Common myeloid progenitor, CD34-positive (primary cell): ENCODE measurements at regions not wholly inside any gene's neighbourhood (a gene's known extent, or its start where the extent isn't known, plus 50 kb on each side); places are given as distances from the start of the nearest gene placed in this dataset.
A peak's percentile ranks its signal among the peaks of the same experiment; 100 is the strongest.

Source experiments
- CTCF ChIA-PET: fragments of 350-600 bp; sonication (Branson Sonifier 250); formaldehyde crosslinking; loops from one replicate; lab custom pipeline; 2021; ENCODE audit warnings: antibody characterized with exemption; lab: Charles Lee
- POLR2A ChIA-PET: fragments of 350-600 bp; sonication (Branson Sonifier 250); formaldehyde crosslinking; loops from one replicate; lab custom pipeline; 2021; ENCODE audit warnings: antibody characterized with exemption; lab: Charles Lee
- DNase-seq, 3 donors: peaks; one replicate each; pipeline versions ENCODE4 v3.0.0 to v3.0.0-alpha.2; 2013
- H3K27ac ChIP-seq, 2 experiments: 1 replicate in 1 of 2; 2 replicates in 1 of 2; pipeline ENCODE4 v1.7.0; 2013; ENCODE audit warnings: inconsistent platforms in 2 of 2, low read length in 2 of 2, mild to moderate bottlenecking in 2 of 2, low read depth in 1 of 2, moderate library complexity in 1 of 2; ENCODE audit not compliant: severe bottlenecking in 2 of 2, insufficient read depth in 1 of 2, poor library complexity in 1 of 2
- H3K27me3 ChIP-seq, 5 experiments: replicated peaks in 2 of 5; 1 replicate in 3 of 5; 2 replicates in 2 of 5; pipeline versions ENCODE4 v1.6.1 to v1.7.0; 2013; ENCODE audit warnings: low read length in 4 of 5, mild to moderate bottlenecking in 2 of 5, moderate library complexity in 2 of 5, inconsistent platforms in 1 of 5; ENCODE audit not compliant: insufficient read depth in 5 of 5, control insufficient read depth in 4 of 5
- H3K36me3 ChIP-seq, 4 experiments: 1 replicate in 2 of 4; 2 replicates in 2 of 4; pipeline versions ENCODE4 v1.6.1 to v1.7.0; 2013; ENCODE audit warnings: low read length in 3 of 4, control low read depth in 1 of 4, mild to moderate bottlenecking in 1 of 4; ENCODE audit not compliant: control insufficient read depth in 4 of 4, insufficient read depth in 4 of 4
- H3K4me1 ChIP-seq, 4 experiments: 1 replicate in 3 of 4; 2 replicates in 1 of 4; pipeline versions ENCODE4 v1.6.1 to v1.7.1; 2013; ENCODE audit warnings: low read length in 3 of 4, mild to moderate bottlenecking in 3 of 4, control low read depth in 1 of 4, inconsistent platforms in 1 of 4, moderate library complexity in 1 of 4; ENCODE audit not compliant: control insufficient read depth in 4 of 4, insufficient read depth in 4 of 4; ENCODE audit errors: control extremely low read depth in 1 of 4
- H3K4me3 ChIP-seq, 7 experiments: 1 replicate in 4 of 7; 2 replicates in 3 of 7; pipeline versions ENCODE4 v1.5.1 to v1.7.0; 2013; ENCODE audit warnings: mild to moderate bottlenecking in 7 of 7, low read length in 6 of 7, moderate library complexity in 6 of 7, inconsistent platforms in 2 of 7, low read depth in 2 of 7, control low read depth in 1 of 7; ENCODE audit not compliant: insufficient read depth in 4 of 7, control insufficient read depth in 1 of 7; ENCODE audit errors: extremely low read depth in 1 of 7
- H3K9me3 ChIP-seq, 5 experiments: 1 replicate in 4 of 5; 2 replicates in 1 of 5; pipeline versions ENCODE4 v1.6.1 to v1.7.1; 2013; ENCODE audit warnings: low read length in 4 of 5, mild to moderate bottlenecking in 2 of 5, inconsistent platforms in 1 of 5, low read depth in 1 of 5, moderate library complexity in 1 of 5; ENCODE audit not compliant: control insufficient read depth in 4 of 5, insufficient read depth in 2 of 5; ENCODE audit errors: control extremely low read depth in 1 of 5
- WGBS: methylation state at CpG from one replicate; pipeline ENCODE4 v1.1.5; 2013; ENCODE audit not compliant: insufficient coverage; 5-methylcytosine and 5-hydroxymethylcytosine counted together

GRCh38 chr4:24476282-24476681 is 108.1 kb downstream of the DHX15 start:
- WGBS, result 0% methylated on average over 1 of the region's 4 CpGs
- H3K9me3 ChIP-seq, result no peaks in the 10 kb centered on the region
- ChIA-PET POLR2A (no interaction called here), CTCF (interaction anchor here (1.2 to 4.5 kb wide), 3 partner anchors 12 to 304 kb away, joined by 3 to 29 read pairs (median 3); no protein-coding TSS in a partner anchor)
- H3K27ac ChIP-seq, result no peak overlapping the region
- no peaks in the 10 kb centered on the region for H3K36me3 ChIP-seq
- DNase-seq, result peak; percentile 25 to 55 (median 53)
- peaks cover 4 to 24% (median 20%) of the 10 kb centered on the region in 4 experiments for H3K4me1 ChIP-seq
- H3K27me3 ChIP-seq, result peaks cover 9 to 55% (median 21%) of the 10 kb centered on the region in 5 experiments
- H3K4me3 ChIP-seq, result no peak overlapping the region

DNA sequence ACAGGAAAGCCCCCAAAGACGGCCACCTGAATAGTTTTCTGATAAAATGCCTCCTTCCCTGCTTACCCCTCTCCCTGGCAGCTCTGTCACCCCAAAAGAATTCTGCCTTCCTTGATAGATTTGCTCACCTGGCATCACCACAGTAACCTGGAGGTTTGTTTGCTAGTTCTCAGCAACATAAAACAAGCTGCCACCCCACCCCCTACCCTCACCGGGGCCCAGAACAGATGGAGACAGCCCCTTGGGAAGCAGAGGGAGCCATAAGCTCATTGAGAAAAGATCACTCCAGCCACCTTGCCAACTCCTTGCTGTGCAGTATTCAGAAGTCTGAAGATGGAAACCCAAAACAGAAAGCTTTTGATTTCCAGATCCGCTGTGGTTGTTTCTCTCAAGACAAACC is 108.6 kb downstream of the DHX15 start:
- Histone ChIP-seq H3K27me3 (peaks cover 9 to 61% (median 21%) of the 10 kb centered on the region in 5 experiments), H3K27ac (no peak overlapping the region), H3K4me3 (no peak overlapping the region), H3K9me3 (no peaks in the 10 kb centered on the region), H3K4me1 (peaks cover 4 to 28% (median 25%) of the 10 kb centered on the region in 4 experiments), H3K36me3 (no peaks in the 10 kb centered on the region)
- ChIA-PET POLR2A (no interaction called here), CTCF (interaction anchor here (1.1 to 4.5 kb wide), 5 partner anchors 13 to 304 kb away, joined by 3 to 29 read pairs (median 3); no protein-coding TSS in a partner anchor)
- WGBS, result 93% methylated on average over 3 of the region's 3 CpGs
- no peak for DNase-seq

GRCh38 chr4:24473309-24473721 is 111.0 kb downstream of the DHX15 start:
- CTCF ChIA-PET, result interaction anchor here (0.6 to 1.7 kb wide), 4 partner anchors 9 to 672 kb away, joined by 3 to 4 read pairs (median 3); no protein-coding TSS in a partner anchor
- 0% methylated on average over 9 of the region's 13 CpGs for WGBS
- peak; percentile 46 to 82 (median 71) for DNase-seq
- Histone ChIP-seq H3K4me3 (peak overlapping the region; percentile 48 to 78 (median 60)), H3K27ac (no peak overlapping the region), H3K9me3 (no peaks in the 10 kb centered on the region), H3K36me3 (no peaks in the 10 kb centered on the region), H3K27me3 (peaks cover 17 to 83% (median 36%) of the 10 kb centered on the region in 5 experiments), H3K4me1 (peaks cover 4 to 40% (median 37%) of the 10 kb centered on the region in 4 experiments)
- POLR2A ChIA-PET, result interaction anchor here (0.7 kb wide), 1 partner anchor 610 kb away, joined by 4 read pairs; no protein-coding TSS in a partner anchor

DNA sequence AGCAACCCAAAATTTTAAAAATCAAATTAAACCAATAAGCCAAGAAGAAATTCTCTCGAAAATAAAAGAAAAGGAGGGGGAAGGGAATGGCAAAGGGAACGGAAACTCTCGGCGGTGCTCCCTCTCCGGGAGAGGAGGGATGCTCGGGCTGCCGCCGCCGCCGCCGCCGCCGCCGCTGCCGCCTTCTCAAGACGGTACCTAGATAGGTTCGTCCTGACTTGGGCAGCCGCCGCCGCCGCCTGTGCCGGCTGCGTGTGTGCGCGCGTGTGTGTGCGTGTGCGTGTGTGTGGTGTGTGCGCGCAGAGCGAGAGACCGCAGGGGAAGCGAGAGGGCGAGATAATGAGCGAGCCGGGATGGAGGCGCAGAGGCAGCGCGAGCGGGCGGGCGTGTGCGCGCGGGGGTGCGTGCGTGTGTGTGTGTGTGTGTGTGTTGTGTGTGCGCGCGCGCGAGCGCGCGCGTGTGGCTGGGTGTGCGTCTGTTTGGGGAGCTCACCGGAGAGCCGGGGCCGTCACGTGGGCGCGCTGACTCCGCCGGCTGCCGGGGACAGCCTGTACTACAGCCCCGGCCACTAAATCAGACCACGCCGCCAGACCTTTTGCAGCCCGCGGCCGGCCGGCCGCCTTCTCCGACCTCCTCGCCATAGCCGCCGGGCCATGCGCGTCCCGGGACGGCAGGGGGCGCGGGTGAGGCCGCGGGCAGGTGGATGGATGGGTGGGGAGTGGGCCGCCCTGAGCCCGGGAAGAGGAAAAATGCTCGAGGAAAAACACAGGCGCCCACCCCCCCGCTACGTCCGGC is 111.6 kb downstream of the DHX15 start:
- WGBS, result 0% methylated on average over 37 of the region's 93 CpGs
- POLR2A ChIA-PET, result interaction anchor here (0.6 kb wide), 1 partner anchor 328 kb away, joined by 3 read pairs; no protein-coding TSS in a partner anchor
- DNase-seq, result peak; percentile 88 to 94 (median 91)
- no peaks in the 10 kb centered on the region for H3K9me3 ChIP-seq
- H3K36me3 ChIP-seq, result no peaks in the 10 kb centered on the region
- H3K27ac ChIP-seq, result no peak overlapping the region
- CTCF ChIA-PET, result interaction anchor here (1.0 to 1.7 kb wide), 3 partner anchors 15 to 672 kb away, joined by 3 to 4 read pairs (median 3); no protein-coding TSS in a partner anchor
- H3K27me3 ChIP-seq, result peaks cover 17 to 83% (median 38%) of the 10 kb centered on the region in 5 experiments
- H3K4me1 ChIP-seq, result peaks cover 4 to 40% (median 37%) of the 10 kb centered on the region in 4 experiments
- H3K4me3 ChIP-seq, result peak overlapping the region; percentile 48 to 78 (median 60)

GRCh38 chr4:24472161-24472510 is 112.2 kb downstream of the DHX15 start:
- ChIA-PET CTCF (interaction anchor here (1.6 to 1.7 kb wide), 2 partner anchors 16 to 43 kb away, joined by 4 to 5 read pairs; no protein-coding TSS in a partner anchor), POLR2A (interaction anchor here (0.6 kb wide), 1 partner anchor 328 kb away, joined by 3 read pairs; no protein-coding TSS in a partner anchor)
- Histone ChIP-seq H3K9me3 (no peaks in the 10 kb centered on the region), H3K36me3 (no peaks in the 10 kb centered on the region), H3K4me1 (peaks cover 4 to 40% (median 37%) of the 10 kb centered on the region in 4 experiments), H3K27me3 (peaks cover 17 to 84% (median 38%) of the 10 kb centered on the region in 5 experiments), H3K4me3 (peak overlapping the region in 6 of 7 experiments; percentile 13 to 78 (median 59)), H3K27ac (no peak overlapping the region)
- peak in 1 of 3 donors; percentile 23 for DNase-seq
- WGBS, result 0% methylated on average over 4 of the region's 21 CpGs

GRCh38 chr4:24471486-24472160 is 112.7 kb downstream of the DHX15 start:
- POLR2A ChIA-PET, result no interaction called here
- Histone ChIP-seq H3K27ac (no peak overlapping the region), H3K4me1 (peaks cover 4 to 40% (median 37%) of the 10 kb centered on the region in 4 experiments), H3K4me3 (peak overlapping the region; percentile 43 to 78 (median 46)), H3K36me3 (no peaks in the 10 kb centered on the region), H3K9me3 (no peaks in the 10 kb centered on the region), H3K27me3 (peaks cover 17 to 86% (median 38%) of the 10 kb centered on the region in 5 experiments)
- CTCF ChIA-PET, result interaction anchor here (0.9 to 1.6 kb wide), 3 partner anchors 17 to 376 kb away, joined by 3 to 6 read pairs (median 5); no protein-coding TSS in a partner anchor
- DNase-seq, result peak; percentile 8 to 56 (median 39)
- WGBS, result under 1% methylated on average over 24 of the region's 50 CpGs
